Ishikawa (cell line): ENCODE measurements at regions not wholly inside any gene's neighbourhood (a gene's known extent, or its start where the extent isn't known, plus 50 kb on each side); places are given as distances from the start of the nearest gene placed in this dataset.

Source experiments
- CEBPB ChIP-seq: IDR thresholded peaks from 2 replicates; pipeline ENCODE4 v1.6.1; 2012
- FOXM1 ChIP-seq: IDR thresholded peaks from 2 replicates; pipeline ENCODE4 v1.6.1; 2012; ENCODE audit warnings: low read depth, borderline replicate concordance
- RAD21 ChIP-seq: IDR thresholded peaks from 2 replicates; pipeline ENCODE4 v1.6.1; 2012; ENCODE audit warnings: low read depth
- ZBTB7A ChIP-seq: IDR thresholded peaks from 2 replicates; pipeline ENCODE4 v1.6.1; 2012; ENCODE audit warnings: low read depth

- no peak for TF ChIP-seq RAD21
- TF ChIP-seq ZBTB7A = no peak
- no peak for TF ChIP-seq FOXM1
- TF ChIP-seq CEBPB = no peak
These were observed 242.7 kb upstream of the PRSS1 start for GRCh38 chr7:142506601-142507000.
